GDM1 (cell line): ENCODE measurements at regions not wholly inside any gene's neighbourhood (a gene's known extent, or its start where the extent isn't known, plus 50 kb on each side); places are given as distances from the start of the nearest gene placed in this dataset.
"Not testable (repeated sequence)": the region's sequence is repeated elsewhere in the genome, so short reads cannot be mapped to it uniquely, and the experiment has no call there.

Experiments used
- DNase-seq: peaks from one replicate; lab custom pipeline; 2025; lab: John Stamatoyannopoulos, UW

GRCh38 chr20:12737900-12738299 lies 270.9 kb upstream of the SPTLC3 start:
- no peak for DNase-seq

GRCh38 chr20:12740647-12741046 lies 268.1 kb upstream of the SPTLC3 start:
- DNase-seq: no peak

- DNase-seq: no peak
Measured at GRCh38 chr20:12744037-12744436, 264.7 kb upstream of the SPTLC3 start.

GRCh38 chr20:12748359-12748994 lies 260.3 kb upstream of the SPTLC3 start:
- DNase-seq: no peak

- DNase-seq: no peak
Measured at GRCh38 chr20:12750221-12750620, 258.6 kb upstream of the SPTLC3 start.

GRCh38 chr20:12752900-12753693 lies 255.7 kb upstream of the SPTLC3 start:
- DNase-seq: not testable (repeated sequence)

GRCh38 chr20:12753742-12754141 lies 255.0 kb upstream of the SPTLC3 start:
- not testable (repeated sequence) for DNase-seq

- not testable (repeated sequence) for DNase-seq
Measured at GRCh38 chr20:12759493-12759892, 249.3 kb upstream of the SPTLC3 start.

GRCh38 chr20:12762725-12763124 lies 246.0 kb upstream of the SPTLC3 start:
- DNase-seq: no peak

- DNase-seq: no peak
Measured at GRCh38 chr20:12763406-12763805, 245.4 kb upstream of the SPTLC3 start.

- no peak for DNase-seq
Measured at GRCh38 chr20:12764053-12764452, 244.7 kb upstream of the SPTLC3 start.

GRCh38 chr20:12764851-12765250 lies 243.9 kb upstream of the SPTLC3 start:
- no peak for DNase-seq

GRCh38 chr20:12773936-12774335 lies 234.8 kb upstream of the SPTLC3 start:
- DNase-seq: no peak

- DNase-seq: no peak
Measured at GRCh38 chr20:12775041-12775440, 233.7 kb upstream of the SPTLC3 start.

- no peak for DNase-seq
Measured at GRCh38 chr20:12777016-12777415, 231.8 kb upstream of the SPTLC3 start.

GRCh38 chr20:12786276-12786675 lies 222.5 kb upstream of the SPTLC3 start:
- no peak for DNase-seq

- DNase-seq: no peak
Measured at GRCh38 chr20:12788632-12789299, 220.0 kb upstream of the SPTLC3 start.

- no peak for DNase-seq
Measured at GRCh38 chr20:12790859-12791258, 217.9 kb upstream of the SPTLC3 start.

- DNase-seq: no peak
Measured at GRCh38 chr20:12798286-12798685, 210.5 kb upstream of the SPTLC3 start.

GRCh38 chr20:12808006-12808567 lies 200.7 kb upstream of the SPTLC3 start:
- DNase-seq: no peak

- no peak for DNase-seq
Measured at GRCh38 chr20:12815231-12815768, 193.5 kb upstream of the SPTLC3 start.

GRCh38 chr20:12815778-12816408 lies 192.9 kb upstream of the SPTLC3 start:
- DNase-seq: no peak
